Effector CD4-positive, alpha-beta T cell (primary cell): ENCODE measurements at regions not wholly inside any gene's neighbourhood (a gene's known extent, or its start where the extent isn't known, plus 50 kb on each side); places are given as distances from the start of the nearest gene placed in this dataset.
"Not testable (repeated sequence)": the region's sequence is repeated elsewhere in the genome, so short reads cannot be mapped to it uniquely, and the experiment has no call there.

Experiments
- DNase-seq: peaks from one replicate; pipeline ENCODE4 v3.0.0-alpha.2; 2020

DNA sequence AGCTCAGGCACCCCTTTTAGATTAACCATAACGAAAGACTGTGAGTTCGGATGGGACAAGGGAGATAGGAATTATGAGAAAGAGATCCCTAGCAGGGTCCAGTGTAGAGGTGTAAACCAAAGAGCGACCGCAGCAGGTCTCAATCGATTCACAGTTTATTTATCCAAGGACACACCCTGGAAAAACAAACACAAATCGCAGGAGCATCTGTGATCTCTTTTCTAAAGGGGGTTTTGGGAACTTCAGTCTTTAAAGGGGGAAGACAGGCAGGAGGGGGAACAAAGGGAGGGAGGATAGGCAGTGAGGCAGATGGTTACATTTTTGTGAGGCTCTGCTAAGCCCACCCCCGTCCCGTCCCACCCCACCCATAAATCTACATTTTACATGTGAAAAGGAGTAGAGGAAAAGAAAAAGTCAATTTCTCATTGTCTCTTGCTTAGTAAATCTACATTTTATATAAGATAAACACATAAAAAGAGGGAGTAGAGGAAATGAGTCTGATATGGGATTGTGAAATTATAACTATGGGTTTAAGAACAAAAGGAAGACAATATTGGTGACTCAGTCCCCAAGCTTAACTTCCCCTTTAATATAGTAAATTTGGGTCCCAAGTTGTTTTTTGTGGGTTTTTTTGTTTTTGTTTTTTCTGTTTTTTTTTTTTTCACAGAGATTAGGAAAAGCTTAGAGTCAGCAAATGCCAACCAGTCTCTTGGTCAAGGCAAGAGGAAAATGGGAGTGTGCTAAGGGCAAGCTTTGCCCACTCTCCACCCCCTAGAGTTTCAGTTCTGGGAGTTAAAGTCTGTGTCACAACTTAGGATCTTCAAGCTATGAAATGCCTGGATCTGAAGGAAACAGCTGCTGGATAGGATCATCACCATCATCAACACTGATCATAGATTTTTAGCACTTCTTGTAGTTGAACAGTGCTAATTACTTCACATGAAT, 160.9 kb upstream of the CDH5 start:
- no peak for DNase-seq

DNA sequence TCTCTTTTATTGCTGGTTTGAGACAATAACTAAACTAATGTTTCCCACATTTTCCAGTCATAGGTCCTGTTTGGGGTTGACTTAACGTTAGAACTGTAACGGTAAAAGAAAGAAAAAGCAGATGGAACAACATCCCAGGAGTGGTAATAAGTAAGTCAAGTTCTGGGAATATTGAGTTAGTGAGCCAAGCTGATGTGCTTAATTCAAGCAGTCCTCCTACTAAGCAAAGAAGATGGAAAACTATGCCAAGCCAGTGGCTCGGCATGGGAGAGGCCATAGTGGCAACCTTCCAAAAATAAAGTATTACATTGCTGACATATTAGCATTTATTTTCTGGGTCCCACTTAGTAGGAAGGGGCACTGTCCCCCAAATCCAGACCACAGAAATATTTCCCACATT, 161.7 kb upstream of the CDH5 start:
- no peak for DNase-seq

DNA sequence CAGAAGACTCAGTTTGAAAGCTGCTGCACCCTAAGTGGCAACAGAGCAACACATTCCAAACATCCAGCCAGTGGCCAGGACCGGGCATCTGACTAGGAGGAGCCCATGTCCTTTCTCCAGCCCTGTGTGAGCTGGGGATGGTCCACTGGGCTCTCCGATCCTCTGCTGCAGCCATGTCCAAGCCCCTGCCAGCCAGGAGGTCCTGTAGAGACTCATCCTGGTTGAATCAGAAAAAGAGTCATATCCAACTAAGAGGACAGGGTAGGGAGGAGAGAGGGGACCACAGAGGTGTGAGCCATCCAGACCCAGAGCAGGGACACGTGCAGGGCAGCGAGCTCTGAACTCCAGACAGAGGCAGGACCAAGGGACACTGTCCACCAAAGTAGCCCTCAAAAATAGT, 163.0 kb upstream of the CDH5 start:
- DNase-seq = no peak

DNA sequence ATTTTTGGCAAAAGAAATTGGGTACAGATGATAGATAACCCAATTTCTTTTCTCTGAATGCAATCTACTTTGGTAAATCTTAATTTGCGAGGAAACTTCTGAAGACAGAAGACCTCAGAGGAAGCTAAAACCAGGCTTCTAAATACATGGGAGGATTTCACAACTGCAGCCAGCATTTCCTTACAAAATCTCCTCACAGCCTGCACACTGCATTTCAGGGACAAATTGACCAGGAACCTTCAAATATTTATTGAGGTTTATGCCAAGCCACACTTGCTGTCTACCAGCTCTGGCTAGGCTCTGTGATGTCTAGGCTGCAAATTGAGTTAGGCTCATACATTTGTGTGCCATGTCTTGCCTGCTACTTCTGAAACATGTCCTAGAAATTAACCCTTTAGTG, 167.3 kb upstream of the CDH5 start:
- DNase-seq = no peak

DNA sequence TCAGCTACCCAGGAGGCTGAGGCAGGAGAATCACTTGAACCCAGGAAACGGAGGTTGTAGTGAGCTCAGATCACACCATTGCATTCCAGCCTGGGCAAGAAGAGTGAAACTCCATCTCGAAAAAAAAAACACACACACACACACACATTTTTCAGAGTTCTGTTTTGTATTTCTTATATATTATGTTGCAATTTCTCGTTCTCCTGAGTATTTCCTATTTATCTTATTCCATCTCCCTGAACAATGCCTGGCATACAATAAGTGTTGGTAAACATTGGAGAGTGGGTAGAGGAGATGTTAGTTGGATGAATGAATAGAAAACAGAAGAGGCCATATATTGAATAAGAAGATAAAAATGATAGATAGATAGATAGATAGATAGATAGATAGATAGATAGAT, 167.8 kb upstream of the CDH5 start:
- no peak for DNase-seq

DNA sequence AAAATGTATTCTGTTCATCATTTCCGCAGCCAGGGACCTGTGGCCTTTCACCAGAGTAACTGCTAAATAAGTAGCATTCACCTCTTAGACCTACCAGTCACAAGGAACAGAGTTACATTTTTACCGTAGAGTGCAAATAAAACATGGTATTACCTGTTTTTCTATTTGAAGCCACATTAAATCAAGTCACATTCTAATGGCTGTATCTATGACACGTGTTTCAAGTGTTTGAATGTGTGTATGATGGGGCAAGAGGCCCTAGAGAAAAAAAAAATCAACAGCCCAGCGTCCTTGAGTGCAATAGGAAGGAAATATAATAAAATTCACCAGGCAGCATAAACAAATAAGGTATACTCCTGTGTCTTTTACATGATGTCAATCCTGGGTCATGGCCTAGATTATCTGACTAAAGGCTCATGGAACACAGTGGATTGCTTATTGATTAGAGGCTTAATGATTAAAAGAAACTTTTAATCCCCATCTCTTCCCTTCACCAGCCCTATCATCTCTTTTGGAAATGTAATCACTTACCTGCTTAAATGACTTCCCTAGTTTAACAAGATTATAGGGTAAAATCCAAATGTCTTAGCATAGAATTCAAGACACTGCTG, 168.7 kb upstream of the CDH5 start:
- DNase-seq = no peak

DNA sequence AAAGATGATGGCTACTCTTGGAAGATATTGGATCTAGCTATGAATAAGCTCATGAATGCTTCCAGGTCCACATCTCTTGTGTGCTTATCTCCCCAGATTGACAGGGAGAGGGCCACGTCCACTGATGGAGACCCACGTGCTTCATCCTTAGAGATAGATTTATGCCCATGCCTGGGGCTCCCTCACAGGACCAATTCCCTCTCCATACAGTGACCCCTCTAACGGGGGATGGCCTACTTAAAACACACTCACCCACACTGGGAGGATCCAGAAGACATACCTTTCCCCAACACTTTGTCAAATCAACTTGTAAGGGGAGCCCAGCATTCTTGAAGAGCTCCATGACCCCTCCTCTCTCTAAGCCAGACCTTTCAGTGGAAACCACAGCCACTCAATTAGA, 169.7 kb upstream of the CDH5 start:
- DNase-seq = no peak

DNA sequence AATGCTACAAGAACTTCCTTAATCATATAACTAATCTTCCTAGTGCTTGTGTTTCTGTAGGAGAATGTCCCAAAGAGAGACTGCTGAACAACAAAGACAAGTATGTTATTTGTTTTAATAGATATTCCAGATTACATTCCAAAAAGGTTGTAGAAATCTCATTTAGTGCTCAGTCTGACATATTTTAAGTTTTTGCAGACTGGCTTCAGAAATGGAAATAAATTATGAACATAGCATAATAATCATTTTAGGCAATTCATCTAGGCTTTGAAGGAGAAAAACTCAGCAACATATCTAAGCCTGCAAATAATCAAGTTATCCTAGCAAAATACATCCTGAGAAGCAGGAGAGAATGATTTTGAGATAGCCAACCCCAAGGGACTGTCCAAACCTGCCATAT, 171.6 kb upstream of the CDH5 start:
- DNase-seq = no peak

DNA sequence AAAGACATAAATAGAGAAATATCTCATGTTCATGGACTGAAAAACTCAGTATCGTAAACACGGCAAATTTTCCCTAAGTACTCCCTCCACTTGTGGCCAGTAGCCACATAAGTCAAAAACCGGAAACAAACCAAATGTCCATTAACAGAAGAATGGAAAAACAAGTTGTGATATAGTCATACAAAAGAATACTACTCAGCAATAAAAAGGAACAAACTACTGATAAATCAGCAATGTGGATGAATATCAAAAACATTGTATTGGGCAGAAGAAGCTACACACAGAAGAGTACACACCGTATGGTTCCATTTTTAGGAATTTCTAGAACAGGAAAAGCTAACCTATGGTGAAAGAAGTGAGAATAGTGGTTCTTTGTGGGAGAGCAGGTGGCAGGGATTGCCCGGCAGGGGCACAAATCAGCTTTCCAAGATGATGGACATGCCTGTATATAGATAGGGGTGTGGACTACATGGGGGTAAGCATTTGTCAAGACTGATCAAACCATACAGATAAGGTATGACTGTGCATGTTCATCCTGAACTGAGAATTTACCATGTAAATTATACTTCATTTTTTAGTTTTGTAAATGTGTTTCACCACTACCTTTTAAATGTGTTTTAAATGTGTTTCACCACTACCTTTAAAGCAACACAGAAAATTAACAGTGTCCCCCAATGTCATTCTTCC, 172.8 kb upstream of the CDH5 start:
- DNase-seq = no peak

DNA sequence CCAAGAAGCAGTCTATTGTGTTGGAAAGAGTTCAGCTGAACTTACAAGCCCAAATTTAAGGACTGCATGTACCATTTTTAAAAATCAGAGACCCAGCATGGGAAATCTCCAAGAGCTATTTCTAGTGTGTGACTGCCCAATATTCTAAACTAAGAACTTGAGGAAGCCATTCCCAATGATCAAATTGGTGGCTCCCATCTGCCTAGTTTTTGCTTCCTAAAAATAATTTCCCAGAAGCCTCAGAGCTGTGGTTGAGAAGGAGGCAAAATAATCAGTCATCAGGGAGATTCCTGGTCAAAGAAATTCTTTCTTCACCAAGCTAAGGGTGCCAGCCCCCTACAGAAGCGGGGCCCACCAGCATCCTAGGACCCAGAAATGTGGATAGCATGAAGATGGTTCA, 176.1 kb upstream of the CDH5 start:
- no peak for DNase-seq

DNA sequence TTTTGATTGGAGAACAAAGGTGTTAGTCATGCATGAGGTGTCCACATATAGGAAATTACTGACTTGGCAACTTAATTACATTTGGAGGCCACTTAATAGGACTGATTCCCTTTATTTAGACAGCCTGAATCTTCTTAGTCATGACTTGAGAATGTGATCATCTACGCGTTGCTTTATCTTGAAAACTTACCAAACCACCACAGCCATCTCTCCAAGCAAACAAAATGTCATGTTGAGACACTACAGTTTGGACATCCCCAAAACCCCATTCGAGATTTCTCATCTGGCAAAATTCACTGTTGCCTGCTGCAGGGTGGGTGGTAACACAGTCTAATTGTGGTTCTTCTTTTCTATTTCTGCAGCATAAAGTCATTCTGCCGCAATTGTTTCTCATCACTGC, 176.5 kb upstream of the CDH5 start:
- no peak for DNase-seq

DNA sequence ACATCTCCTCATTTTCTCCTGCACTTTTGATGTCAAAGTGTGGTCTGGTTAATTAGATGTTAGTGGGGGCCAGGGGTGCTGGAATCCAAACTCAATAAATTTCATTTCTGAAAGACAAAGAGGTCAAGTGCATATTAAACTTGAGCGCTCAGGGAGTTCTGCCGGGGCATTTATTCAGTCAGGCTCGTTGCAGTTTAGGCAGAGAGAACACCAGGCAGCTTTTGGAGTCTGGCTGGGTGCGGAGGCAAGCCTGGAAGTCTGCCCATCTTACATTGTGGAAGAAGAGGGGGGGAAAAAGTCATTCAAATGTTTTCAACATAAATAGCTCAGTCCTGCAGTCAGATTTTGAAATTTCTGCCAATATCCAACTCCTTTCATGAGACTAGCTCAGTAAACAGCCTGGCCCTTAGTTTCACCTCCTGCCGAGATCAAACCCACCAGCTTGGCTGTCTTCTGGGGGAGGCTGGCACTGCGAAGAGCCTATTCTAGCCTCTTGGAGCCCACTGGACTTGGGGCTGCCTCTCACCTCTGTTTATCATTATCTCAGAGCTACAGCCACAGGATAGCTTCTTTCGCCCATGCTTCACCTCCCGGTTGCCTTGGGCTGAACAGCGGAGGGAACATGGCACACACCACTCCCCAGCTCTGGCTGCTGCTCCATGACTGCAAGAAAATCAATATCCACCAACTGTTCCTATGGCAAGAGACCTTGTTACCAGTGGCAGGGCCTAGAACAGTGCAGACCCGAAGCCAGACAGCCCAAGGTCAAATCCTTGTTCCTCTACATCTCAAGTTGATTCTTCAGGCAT, 177.4 kb upstream of the CDH5 start:
- no peak for DNase-seq

DNA sequence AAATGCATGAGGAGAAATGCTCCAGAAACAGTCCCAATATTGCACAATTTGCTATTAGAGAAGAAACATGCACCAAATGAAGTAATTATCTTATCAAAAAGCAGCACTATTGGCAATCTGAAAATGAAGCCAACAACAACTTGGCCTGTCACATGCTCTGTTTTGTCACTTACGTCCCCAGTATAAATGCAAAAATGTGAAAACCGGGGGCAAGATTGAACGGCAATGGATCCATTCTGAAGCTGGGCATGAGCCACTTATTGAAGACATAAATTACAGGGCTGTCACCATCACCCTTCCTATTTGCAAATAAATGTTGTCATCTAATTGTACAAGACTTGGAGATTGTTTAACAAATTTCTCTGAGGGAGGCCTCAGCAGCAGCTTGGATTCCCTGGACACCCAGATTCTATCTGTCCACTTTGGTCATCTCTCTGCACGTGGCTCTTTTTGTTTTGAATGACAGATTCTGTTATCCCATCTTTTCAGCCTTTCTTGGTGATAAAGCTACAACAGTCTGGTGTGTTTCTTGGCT, 180.2 kb upstream of the CDH5 start:
- no peak for DNase-seq

DNA sequence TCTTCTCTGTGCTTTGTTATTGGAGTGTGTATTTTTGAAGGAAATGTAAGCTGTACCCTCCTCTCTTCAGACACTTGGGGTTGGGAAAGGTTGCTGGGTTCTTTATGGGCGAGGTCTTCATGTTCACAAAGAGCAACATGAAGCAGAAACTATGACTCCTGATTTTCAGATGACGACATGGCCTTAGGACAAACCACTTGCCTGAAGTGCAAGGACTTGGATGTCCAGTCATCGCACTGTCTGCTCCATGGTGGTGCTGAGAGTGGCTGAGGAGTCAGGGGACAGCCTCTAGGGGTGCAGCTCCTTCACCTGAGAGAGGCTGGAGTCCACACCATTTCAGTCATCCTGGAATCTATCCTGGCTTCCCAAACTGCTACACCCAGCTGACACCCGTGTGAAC, 183.9 kb upstream of the CDH5 start:
- DNase-seq = no peak

DNA sequence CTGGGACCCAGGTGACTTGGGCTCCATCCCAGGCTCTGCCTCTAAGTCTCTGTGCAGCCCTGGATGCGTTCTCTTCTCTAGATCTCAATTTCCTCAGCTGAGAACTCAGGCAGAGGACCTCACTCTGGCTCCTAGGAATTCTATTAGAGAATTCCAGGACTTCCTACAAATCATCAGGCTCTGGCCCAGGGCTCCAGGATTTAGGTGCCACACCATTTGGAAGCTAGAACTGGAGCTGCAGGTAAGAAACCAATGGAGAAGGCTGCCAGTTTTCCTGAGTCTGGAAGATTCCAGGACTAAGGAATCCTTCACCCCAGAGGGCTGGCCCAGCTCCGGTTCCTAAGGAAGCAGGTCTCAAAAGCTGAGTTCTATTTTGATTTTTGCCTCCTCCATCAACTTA, 189.8 kb upstream of the CDH5 start:
- no peak for DNase-seq

DNA sequence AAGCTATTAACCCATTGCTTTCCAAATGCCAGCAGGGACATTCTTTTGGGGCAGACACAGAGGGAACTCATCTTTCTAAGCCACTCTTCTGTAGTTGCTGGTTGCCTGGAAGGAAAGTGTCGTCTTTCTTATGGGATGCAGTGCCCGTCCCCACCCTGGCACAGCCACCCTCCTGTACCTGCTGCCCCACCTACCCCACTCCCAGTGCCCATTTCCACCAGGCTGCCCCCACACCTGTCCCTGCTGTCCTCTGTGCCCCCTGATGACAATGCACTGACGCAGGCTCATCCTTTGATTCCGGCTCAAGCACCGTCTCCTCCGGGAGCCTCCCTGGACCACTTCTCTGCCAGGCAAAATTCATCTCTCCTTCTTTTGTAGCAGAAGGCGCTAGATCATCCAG, 190.4 kb upstream of the CDH5 start:
- no peak for DNase-seq

DNA sequence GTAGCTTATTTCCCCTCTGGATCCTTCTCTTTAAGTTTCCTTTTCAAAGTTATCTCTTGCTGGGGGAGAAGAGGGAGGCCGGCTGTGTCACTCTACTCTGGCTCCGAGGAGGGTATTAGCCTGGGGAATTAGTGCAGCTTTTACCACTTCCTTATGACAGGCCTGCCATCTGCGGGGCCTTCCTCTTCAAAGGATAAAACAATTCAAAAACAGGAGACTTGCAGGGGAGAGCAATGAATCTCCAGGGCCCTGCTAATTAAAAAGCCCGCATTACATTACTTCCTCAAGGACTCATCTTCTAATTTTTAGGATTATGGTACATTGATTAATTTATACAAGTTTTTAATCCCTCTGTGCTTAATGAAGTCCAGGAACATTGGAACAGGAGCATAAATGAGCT, 190.9 kb upstream of the CDH5 start:
- DNase-seq = no peak

DNA sequence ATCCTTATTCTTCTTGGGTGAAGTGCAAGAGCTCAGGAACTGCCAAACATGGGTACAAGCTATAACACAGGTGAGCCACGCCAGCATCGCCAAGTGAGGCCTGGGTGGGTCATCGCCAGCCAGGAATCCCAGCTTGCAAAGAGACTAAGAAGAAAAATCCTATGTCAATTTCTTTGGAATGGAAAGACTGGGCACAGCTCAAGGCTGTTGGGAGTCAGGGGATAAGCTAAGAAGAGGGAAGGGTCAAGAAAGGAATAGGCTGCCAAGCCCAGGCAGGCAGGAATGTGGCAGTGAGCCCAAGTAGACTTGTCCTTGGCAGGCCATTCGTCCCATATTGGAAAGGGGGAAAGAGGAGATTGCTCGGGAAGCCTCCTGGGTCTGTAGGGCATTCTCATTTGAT, 191.4 kb upstream of the CDH5 start:
- no peak for DNase-seq

DNA sequence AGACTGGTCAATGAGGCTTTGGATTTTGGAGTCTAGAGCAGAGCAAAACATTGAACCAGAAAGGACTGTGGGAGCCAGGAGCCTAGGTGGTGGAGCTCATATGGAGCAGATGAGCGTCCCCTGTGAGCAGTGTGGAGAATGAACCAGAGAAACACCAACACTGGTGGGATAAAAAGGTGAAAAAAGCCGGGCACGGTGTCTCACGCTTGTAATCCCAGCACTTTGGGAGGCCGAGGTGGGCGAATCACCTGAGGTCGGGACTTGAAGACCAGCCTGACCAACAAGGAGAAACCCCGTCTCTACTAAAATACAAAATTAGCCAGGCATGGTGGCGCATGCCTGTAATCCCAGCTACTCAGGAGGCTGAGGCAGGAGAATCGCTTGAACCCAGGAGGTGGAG, 192.7 kb upstream of the CDH5 start:
- DNase-seq = not testable (repeated sequence)

DNA sequence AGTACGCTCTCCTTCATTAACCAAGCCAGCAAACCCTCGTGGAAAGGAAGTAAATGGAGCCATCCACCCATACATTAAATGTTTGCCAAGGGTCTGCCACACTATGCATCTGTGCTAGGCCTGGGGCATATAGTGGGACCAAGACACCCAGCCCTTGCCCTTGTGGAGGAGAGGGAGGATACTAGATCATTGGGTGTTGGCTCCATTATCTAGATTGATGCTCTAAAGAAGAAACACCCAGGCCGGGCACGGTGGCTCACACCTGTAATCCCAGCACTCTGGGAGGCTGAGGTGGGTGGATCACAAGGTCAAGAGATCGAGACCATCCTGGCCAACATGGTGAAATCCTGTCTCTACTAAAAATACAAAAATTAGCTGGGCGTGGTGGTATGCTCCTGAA, 193.3 kb upstream of the CDH5 start:
- not testable (repeated sequence) for DNase-seq

DNA sequence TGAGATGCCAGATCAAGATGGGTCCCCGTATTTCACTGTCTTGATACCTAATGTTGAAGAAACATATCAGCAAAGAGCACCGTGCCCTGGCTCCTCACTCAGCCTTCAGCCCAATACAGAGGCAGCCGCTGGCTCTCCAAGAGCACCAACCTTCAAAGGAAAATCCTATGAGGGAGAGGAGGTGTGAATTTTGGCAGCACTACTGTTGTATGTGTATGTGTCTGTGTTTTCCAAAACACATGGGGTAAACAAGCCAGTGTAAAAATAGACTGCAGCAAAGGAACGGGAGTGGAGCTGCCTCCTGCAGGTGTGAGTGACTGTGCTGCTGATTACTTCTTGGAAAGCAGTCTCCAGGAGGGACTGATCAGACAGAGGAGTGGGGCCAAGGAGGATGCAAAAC, 194.0 kb upstream of the CDH5 start:
- DNase-seq = no peak

DNA sequence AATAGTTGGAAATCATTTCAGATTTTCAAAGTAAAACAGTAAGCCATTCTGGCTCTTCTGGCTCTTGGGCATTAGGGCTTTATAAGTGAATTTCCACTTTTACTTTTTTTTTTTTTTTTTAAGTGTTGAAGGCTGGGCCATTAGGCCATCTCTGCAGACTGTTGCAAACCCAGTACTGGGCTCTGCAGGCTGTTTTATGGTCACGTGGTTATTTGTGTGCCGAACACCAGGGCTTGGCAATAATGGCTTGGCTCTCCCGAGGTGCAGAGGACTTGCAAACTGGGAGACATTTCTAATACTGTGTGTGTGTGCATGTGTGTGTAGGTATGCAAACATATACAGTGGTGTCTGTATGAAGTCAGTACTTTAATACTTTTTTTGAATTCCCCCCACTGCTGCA, 194.9 kb upstream of the CDH5 start:
- DNase-seq = no peak

DNA sequence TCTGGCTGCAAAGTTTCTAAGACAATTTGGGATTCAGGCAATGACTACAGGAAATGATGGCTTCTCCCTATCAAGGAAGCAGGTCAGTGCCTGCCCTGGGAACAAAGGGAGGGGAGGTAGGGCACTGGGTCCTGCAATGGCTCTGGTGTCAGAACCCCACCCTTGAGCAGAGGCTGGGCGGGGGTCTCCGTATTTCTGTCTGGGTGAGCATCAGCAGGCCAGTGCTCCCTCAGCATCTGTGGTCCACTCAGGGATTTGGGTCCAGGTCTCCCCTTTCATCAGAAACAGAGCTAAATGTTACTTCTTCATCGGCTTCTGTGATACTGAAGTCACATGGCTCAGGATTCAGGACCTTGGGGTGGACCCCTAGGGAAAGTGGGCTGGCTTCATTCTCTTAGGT, 195.5 kb upstream of the CDH5 start:
- DNase-seq = no peak
